Endothelial cell of umbilical vein (primary cell): ENCODE measurements at regions not wholly inside any gene's neighbourhood (a gene's known extent, or its start where the extent isn't known, plus 50 kb on each side); places are given as distances from the start of the nearest gene placed in this dataset.

Experiments used
- BruUV-seq: library from RNA; stranded (reverse); fragments of 400-500 nt; replicated peaks from 2 replicates; lab custom pipeline; 2021; lab: Mats Ljungman, UMichigan
- CTCF ChIA-PET: fragments of 300-600, 350-600 bp; sonication (Branson Sonifier 250); formaldehyde crosslinking; loops from one replicate; lab custom pipeline; 2021; ENCODE audit warnings: antibody characterized with exemption, inconsistent platforms; lab: Charles Lee
- POLR2A ChIA-PET: fragments of 300-600, 350-600 bp; sonication (Branson Sonifier 250); formaldehyde crosslinking; loops from one replicate; lab custom pipeline; 2021; ENCODE audit warnings: antibody characterized with exemption, inconsistent platforms; lab: Charles Lee
- DNase-seq: peaks from one replicate; pipeline ENCODE4 v3.0.0-alpha.2; 2011; ENCODE audit warnings: low read depth, low spot score
- FAIRE-seq: peaks from 2 replicates; lab custom pipeline; 2011; peaks lifted over from hg19 to GRCh38; lab: Jason Lieb, UNC
- H2AFZ ChIP-seq: 2 replicates; pipeline ENCODE4 v1.6.0; 2012; ENCODE audit warnings: low read depth, low read length, control low read depth, inconsistent platforms
- H3K27ac ChIP-seq: 2 replicates; pipeline ENCODE4 v1.5.1; 2011; ENCODE audit warnings: low read depth, mild to moderate bottlenecking, control low read depth, low read length, moderate library complexity; ENCODE audit not compliant: insufficient read depth
- H3K27me3 ChIP-seq, 2 experiments: 2 replicates each; pipeline versions ENCODE4 v1.6.0 to v1.6.1; 2011; ENCODE audit warnings: low read length in 2 of 2, mixed read lengths in 1 of 2; ENCODE audit not compliant: control insufficient read depth in 2 of 2, insufficient read depth in 2 of 2
- H3K36me3 ChIP-seq, 2 experiments: 2 replicates in 1 of 2; 3 replicates in 1 of 2; pipeline ENCODE4 v1.5.1; 2011; ENCODE audit warnings: low read length in 2 of 2, mild to moderate bottlenecking in 1 of 2, moderate library complexity in 1 of 2; ENCODE audit not compliant: control insufficient read depth in 2 of 2, insufficient read depth in 2 of 2; ENCODE audit errors: extremely low read depth in 1 of 2
- H3K4me1 ChIP-seq: 3 replicates; pipeline ENCODE4 v1.5.1; 2011; ENCODE audit warnings: mild to moderate bottlenecking, low read length; ENCODE audit not compliant: control insufficient read depth, insufficient read depth; ENCODE audit errors: extremely low read depth
- H3K4me2 ChIP-seq: 2 replicates; pipeline ENCODE4 v1.6.1; 2011; ENCODE audit warnings: low read length, control low read depth, mixed read lengths; ENCODE audit not compliant: insufficient read depth
- H3K4me3 ChIP-seq, 3 experiments: fragments of 200-600 bp in 1 of 3; sonication (generic), shearing (Covaris generic) in 1 of 3; replicated peaks in 1 of 3; 2 replicates each; pipeline ENCODE4 v1.5.1; 2011 to 2016; ENCODE audit warnings: control low read depth in 3 of 3, low read length in 3 of 3, mild to moderate bottlenecking in 2 of 3, inconsistent platforms in 1 of 3, low read depth in 1 of 3, moderate library complexity in 1 of 3; ENCODE audit not compliant: insufficient read depth in 1 of 3
- H3K79me2 ChIP-seq: 2 replicates; pipeline ENCODE4 v1.6.0; 2012; ENCODE audit warnings: low read length, inconsistent platforms; ENCODE audit not compliant: control insufficient read depth, insufficient read depth
- H3K9ac ChIP-seq: replicated peaks from 2 replicates; pipeline ENCODE3; 2011; ENCODE audit warnings: low read length, control low read depth; ENCODE audit not compliant: insufficient read depth; ENCODE audit errors: extremely low read depth
- H3K9me1 ChIP-seq: replicated peaks from 3 replicates; pipeline ENCODE4 v1.6.0; 2011; ENCODE audit warnings: mild to moderate bottlenecking, low read length; ENCODE audit not compliant: control insufficient read depth, insufficient read depth; ENCODE audit errors: extremely low read depth
- H3K9me3 ChIP-seq: replicated peaks from 2 replicates; pipeline ENCODE4 v1.5.1; 2012; ENCODE audit warnings: low read length, inconsistent platforms; ENCODE audit not compliant: control insufficient read depth, insufficient read depth
- H4K20me1 ChIP-seq: replicated peaks from 2 replicates; pipeline ENCODE3; 2011; ENCODE audit warnings: mild to moderate bottlenecking, low read length; ENCODE audit not compliant: control insufficient read depth, insufficient read depth; ENCODE audit errors: extremely low read depth
- CTCF ChIP-seq, 2 donors: IDR thresholded peaks; 1 replicate in 1 of 2; 2 replicates in 1 of 2; pipeline ENCODE4 v1.5.1; 2011; ENCODE audit warnings: low read length in 2 of 2, mild to moderate bottlenecking in 2 of 2, moderate library complexity in 2 of 2, control low read depth in 1 of 2, inconsistent platforms in 1 of 2, low read depth in 1 of 2; ENCODE audit not compliant: insufficient read depth in 1 of 2; ENCODE audit errors: extremely low read depth in 1 of 2
- EZH2 ChIP-seq: IDR thresholded peaks from 2 replicates; pipeline ENCODE4 v1.6.1; 2012; ENCODE audit warnings: borderline replicate concordance, low read depth, mild to moderate bottlenecking, moderate library complexity, low read length, inconsistent platforms; ENCODE audit not compliant: severe bottlenecking
- FOS ChIP-seq: IDR thresholded peaks from 2 replicates; pipeline ENCODE4 v1.6.1; 2011; ENCODE audit warnings: mild to moderate bottlenecking, low read length, moderate library complexity, borderline replicate concordance; ENCODE audit not compliant: insufficient read depth
- GATA2 ChIP-seq: IDR thresholded peaks from 2 replicates; pipeline ENCODE4 v1.7.0; 2011; ENCODE audit warnings: low read depth, mild to moderate bottlenecking, moderate library complexity, mixed read lengths, low read length; ENCODE audit not compliant: insufficient read length, insufficient read depth
- JUN ChIP-seq: IDR thresholded peaks from 2 replicates; pipeline ENCODE4 v1.6.1; 2011; ENCODE audit warnings: borderline replicate concordance, low read depth; ENCODE audit not compliant: insufficient read length, insufficient read depth
- MAX ChIP-seq: IDR thresholded peaks from 2 replicates; pipeline ENCODE4 v1.6.1; 2011; ENCODE audit not compliant: insufficient read depth, insufficient read length
- MYC ChIP-seq: IDR thresholded peaks from one replicate; pipeline ENCODE4 v1.6.1; 2011; ENCODE audit warnings: mild to moderate bottlenecking, low read depth, low read length
- POLR2A ChIP-seq: IDR thresholded peaks from 2 replicates; pipeline ENCODE4 v1.6.1; 2012; ENCODE audit warnings: low read depth, mild to moderate bottlenecking, control low read depth, low read length
- POLR2AphosphoS5 ChIP-seq: IDR thresholded peaks from 2 replicates; pipeline ENCODE4 v1.6.1; 2012; ENCODE audit warnings: low read depth, mild to moderate bottlenecking, control low read depth, low read length, moderate library complexity; ENCODE audit not compliant: insufficient read depth
- dilution Hi-C: fragments of 300-500 bp; cut with MboI; formaldehyde crosslinking; loops from one replicate; pipeline ENCODE4 v1.15.0; 2019; ENCODE audit warnings: low sequenced_read_pairs; ENCODE audit not compliant: extremely low pct_ligation_motif_present
- intact Hi-C: fragments of 100-400 bp; cut with micrococcal nuclease; formaldehyde crosslinking; loops from one replicate; pipeline ENCODE4 v1.10.0; 2022

GRCh38 chr16:61547626-61548025 lies 488.6 kb downstream of the CDH8 start:
- H3K4me2 ChIP-seq = no peak overlapping the region
- H2AFZ ChIP-seq = no peak overlapping the region
- intact Hi-C loops = no loop called here
- no peak for TF ChIP-seq GATA2
- no peak for TF ChIP-seq JUN
- TF ChIP-seq POLR2AphosphoS5 = no peak
- TF ChIP-seq FOS = no peak
- no peak for TF ChIP-seq MAX
- TF ChIP-seq MYC = no peak
- TF ChIP-seq CTCF (IDR thresholded peaks at IDR 0.05; ENCODE audit: extremely low read depth in 1 of 2, insufficient read depth in 1 of 2, low read depth in 1 of 2, low read length in 2 of 2) = no peak
- no peak for TF ChIP-seq POLR2A
- TF ChIP-seq EZH2 = no peak
- no peaks in the 10 kb centered on the region for H4K20me1 ChIP-seq
- no peak overlapping the region for H3K9ac ChIP-seq
- POLR2A ChIA-PET = no interaction called here
- FAIRE-seq = no peak
- H3K36me3 ChIP-seq = no peaks in the 10 kb centered on the region
- H3K9me1 ChIP-seq = no peaks in the 10 kb centered on the region
- dilution Hi-C loops = no loop called here
- H3K4me1 ChIP-seq = no peaks in the 10 kb centered on the region
- BruUV-seq = no TSS peak
- H3K79me2 ChIP-seq = no peaks in the 10 kb centered on the region
- no peak overlapping the region for H3K27ac ChIP-seq
- CTCF ChIA-PET = no interaction called here
- H3K27me3 ChIP-seq = no peaks in the 10 kb centered on the region
- no peak for DNase-seq
- H3K9me3 ChIP-seq = peaks cover 1% of the 10 kb centered on the region
- no peak overlapping the region for H3K4me3 ChIP-seq
